ENCODE measurements at regions not wholly inside any gene's neighbourhood (a gene's known extent, or its start where the extent isn't known, plus 50 kb on each side); places are given as distances from the start of the nearest gene placed in this dataset.

GRCh38 chr10:125513429-125514182 lies 169.4 kb downstream of the TEX36 start:
- Histone ChIP-seq H3K9me3 (no peaks in the 10 kb centered on the region), H3K4me1 (no peaks in the 10 kb centered on the region), H3K4me3 (no peak overlapping the region), H3K27me3 (no peaks in the 10 kb centered on the region), H3K27ac (no peak overlapping the region), H3K36me3 (no peaks in the 10 kb centered on the region)
- DNase-seq (no peak), ATAC-seq (no peak), FAIRE-seq (no peak)
- intact Hi-C loops (cut with DNase I): no loop called here
- WGBS, 2 donors: 72 to 74% methylated on average over 11 of the region's 11 CpGs
- TF ChIP-seq CTCF (IDR thresholded peaks at IDR 0.05): no peak

- FAIRE-seq: no peak
- no peak overlapping the region for H3K27ac ChIP-seq
- H3K27me3 ChIP-seq: no peaks in the 10 kb centered on the region
- H3K36me3 ChIP-seq: no peaks in the 10 kb centered on the region
- intact Hi-C loops (cut with DNase I): no loop called here
- WGBS, 2 donors: 75 to 77% methylated on average over 9 of the region's 9 CpGs
- H3K4me3 ChIP-seq: no peak overlapping the region
- H3K9me3 ChIP-seq: no peaks in the 10 kb centered on the region
- DNase-seq: no peak
- no peaks in the 10 kb centered on the region for H3K4me1 ChIP-seq
- ATAC-seq: no peak
- TF ChIP-seq CTCF (IDR thresholded peaks at IDR 0.05): no peak
Observed at GRCh38 chr10:125510998-125511397, 172.0 kb downstream of the TEX36 start.

- ATAC-seq: no peak
- TF ChIP-seq CTCF (IDR thresholded peaks at IDR 0.05): no peak
- no peaks in the 10 kb centered on the region for H3K27me3 ChIP-seq
- H3K4me1 ChIP-seq: no peaks in the 10 kb centered on the region
- no peaks in the 10 kb centered on the region for H3K36me3 ChIP-seq
- H3K4me3 ChIP-seq: no peak overlapping the region
- intact Hi-C loops (cut with DNase I): no loop called here
- WGBS, 2 donors: 68 to 70% methylated on average over 3 of the region's 3 CpGs
- DNase-seq: no peak
- FAIRE-seq: no peak
- no peaks in the 10 kb centered on the region for H3K9me3 ChIP-seq
- H3K27ac ChIP-seq: no peak overlapping the region
Observed at GRCh38 chr10:125505648-125506047, 177.3 kb downstream of the TEX36 start.

GRCh38 chr10:125502276-125502675 lies 180.7 kb downstream of the TEX36 start:
- Histone ChIP-seq H3K27ac (no peak overlapping the region), H3K27me3 (no peaks in the 10 kb centered on the region), H3K36me3 (no peaks in the 10 kb centered on the region), H3K4me1 (no peaks in the 10 kb centered on the region), H3K9me3 (no peaks in the 10 kb centered on the region), H3K4me3 (no peak overlapping the region)
- FAIRE-seq (no peak), ATAC-seq (no peak), DNase-seq (no peak)
- intact Hi-C loops (cut with DNase I): no loop called here
- WGBS, 2 donors: 76 to 84% methylated on average over 8 of the region's 8 CpGs
- TF ChIP-seq CTCF (IDR thresholded peaks at IDR 0.05): no peak

- FAIRE-seq (no peak), DNase-seq (no peak), ATAC-seq (no peak)
- H3K9me3 ChIP-seq: no peaks in the 10 kb centered on the region
- 73 to 85% methylated on average over 4 of the region's 4 CpGs for WGBS, 2 donors
- no peak overlapping the region for H3K27ac ChIP-seq
- intact Hi-C loops (cut with DNase I): no loop called here
- H3K27me3 ChIP-seq: no peaks in the 10 kb centered on the region
- H3K36me3 ChIP-seq: no peaks in the 10 kb centered on the region
- no peaks in the 10 kb centered on the region for H3K4me1 ChIP-seq
- no peak overlapping the region for H3K4me3 ChIP-seq
- TF ChIP-seq CTCF (IDR thresholded peaks at IDR 0.05): no peak
Observed at GRCh38 chr10:125495386-125495785, 187.6 kb downstream of the TEX36 start.

Measured in pancreas (tissue), 10 donors.